ENCODE measurements at regions not wholly inside any gene's neighbourhood (a gene's known extent, or its start where the extent isn't known, plus 50 kb on each side); places are given as distances from the start of the nearest gene placed in this dataset.

DNA sequence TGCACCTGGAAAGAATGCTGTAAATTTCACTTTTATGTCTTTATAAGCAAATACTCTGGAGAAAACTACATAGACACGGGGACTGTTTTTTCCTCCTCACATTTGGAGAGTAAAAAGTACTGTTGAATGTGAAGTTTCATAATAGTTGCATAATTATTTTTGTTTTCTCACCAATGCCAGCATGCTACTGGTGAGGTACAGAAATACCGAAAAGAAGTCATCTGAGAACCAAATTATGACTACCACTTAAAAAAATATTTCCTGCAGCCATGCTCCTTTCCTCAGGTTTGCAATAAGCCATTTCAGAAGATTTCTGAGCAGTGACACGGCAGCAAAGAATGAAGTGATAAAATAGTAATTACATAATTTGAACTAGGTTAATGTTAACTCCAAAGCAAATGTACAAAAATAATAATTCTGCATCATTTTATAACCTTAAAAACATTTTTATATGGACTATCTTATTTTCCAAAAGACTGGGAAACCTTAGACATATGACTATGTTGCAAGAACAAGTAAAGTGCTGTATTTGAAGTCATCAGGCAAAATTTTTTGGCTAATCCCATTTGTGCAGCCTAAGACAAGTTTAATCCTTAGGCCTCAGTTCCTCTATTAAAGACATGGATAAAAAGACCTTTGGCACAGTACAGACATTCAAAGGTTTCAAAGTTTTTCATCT, 144.7 kb downstream of the PCSK1 start:
- Mint-ChIP-seq H3K27ac (peak overlapping the region; percentile 58), H3K4me3 (peak overlapping the region; percentile 24; the same call in 1 of the 2 replicates), H3K4me1 (ENCODE audit: low read depth) (peaks cover 56% of the 10 kb centered on the region), H3K9me3 (no peaks in the 10 kb centered on the region), H3K27me3 (ENCODE audit: insufficient read depth) (no peaks in the 10 kb centered on the region), H3K36me3 (ENCODE audit: low read depth) (peaks cover 15% of the 10 kb centered on the region)
- TF ChIP-seq, protein P1, sequence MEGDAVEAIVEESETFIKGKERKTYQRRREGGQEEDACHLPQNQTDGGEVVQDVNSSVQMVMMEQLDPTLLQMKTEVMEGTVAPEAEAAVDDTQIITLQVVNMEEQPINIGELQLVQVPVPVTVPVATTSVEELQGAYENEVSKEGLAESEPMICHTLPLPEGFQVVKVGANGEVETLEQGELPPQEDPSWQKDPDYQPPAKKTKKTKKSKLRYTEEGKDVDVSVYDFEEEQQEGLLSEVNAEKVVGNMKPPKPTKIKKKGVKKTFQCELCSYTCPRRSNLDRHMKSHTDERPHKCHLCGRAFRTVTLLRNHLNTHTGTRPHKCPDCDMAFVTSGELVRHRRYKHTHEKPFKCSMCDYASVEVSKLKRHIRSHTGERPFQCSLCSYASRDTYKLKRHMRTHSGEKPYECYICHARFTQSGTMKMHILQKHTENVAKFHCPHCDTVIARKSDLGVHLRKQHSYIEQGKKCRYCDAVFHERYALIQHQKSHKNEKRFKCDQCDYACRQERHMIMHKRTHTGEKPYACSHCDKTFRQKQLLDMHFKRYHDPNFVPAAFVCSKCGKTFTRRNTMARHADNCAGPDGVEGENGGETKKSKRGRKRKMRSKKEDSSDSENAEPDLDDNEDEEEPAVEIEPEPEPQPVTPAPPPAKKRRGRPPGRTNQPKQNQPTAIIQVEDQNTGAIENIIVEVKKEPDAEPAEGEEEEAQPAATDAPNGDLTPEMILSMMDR (IDR thresholded peaks at IDR 0.05) = no peak
- DNase-seq = no peak

DNA sequence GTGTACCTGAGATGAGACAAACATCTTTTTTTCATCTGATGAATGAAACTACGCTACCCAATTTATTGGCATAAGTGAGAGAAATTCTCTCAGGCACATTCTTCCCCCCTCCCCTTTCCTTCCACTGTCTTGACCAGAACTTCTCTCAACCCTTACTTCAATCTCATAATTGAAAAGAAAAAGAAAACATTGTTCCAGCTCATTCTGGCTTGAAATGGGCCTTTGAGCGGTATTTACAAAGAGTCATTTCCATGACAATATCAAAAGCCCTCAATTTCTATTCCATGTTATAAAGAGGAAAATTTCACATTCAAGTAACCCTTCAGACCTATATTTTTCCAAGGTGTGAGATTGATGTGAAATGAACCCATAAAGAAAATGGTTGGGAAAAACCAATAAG, 145.9 kb downstream of the PCSK1 start:
- H3K27ac Mint-ChIP-seq = no peak overlapping the region
- no peak overlapping the region for H3K4me3 Mint-ChIP-seq
- DNase-seq = no peak
- TF ChIP-seq, protein P1 (IDR thresholded peaks at IDR 0.05) = no peak
- H3K27me3 Mint-ChIP-seq (ENCODE audit: insufficient read depth) = no peaks in the 10 kb centered on the region
- H3K4me1 Mint-ChIP-seq (ENCODE audit: low read depth) = peaks cover 47% of the 10 kb centered on the region
- H3K36me3 Mint-ChIP-seq (ENCODE audit: low read depth) = peaks cover 15% of the 10 kb centered on the region
- no peaks in the 10 kb centered on the region for H3K9me3 Mint-ChIP-seq

DNA sequence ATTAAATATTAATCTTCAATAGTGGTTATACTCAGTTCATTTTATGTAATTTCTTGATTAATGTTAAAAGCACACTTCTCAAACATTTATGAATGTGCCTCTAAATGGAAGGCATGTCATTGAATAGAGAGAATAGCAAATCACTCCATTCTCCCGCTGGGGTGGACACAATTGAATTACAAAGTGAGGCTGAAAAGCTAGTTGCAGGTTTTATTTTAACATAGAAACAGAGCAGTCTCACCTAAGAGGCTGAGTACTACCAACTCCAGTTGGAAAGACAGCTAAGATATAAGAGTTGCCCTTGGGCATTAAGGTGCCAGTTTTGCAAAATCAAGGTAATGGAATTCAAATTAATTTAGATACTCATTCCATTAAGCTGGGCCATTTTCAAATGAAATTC, 147.2 kb downstream of the PCSK1 start:
- no peak overlapping the region for H3K27ac Mint-ChIP-seq
- no peak overlapping the region for H3K4me3 Mint-ChIP-seq
- H3K27me3 Mint-ChIP-seq (ENCODE audit: insufficient read depth) = no peaks in the 10 kb centered on the region
- H3K4me1 Mint-ChIP-seq (ENCODE audit: low read depth) = peaks cover 61% of the 10 kb centered on the region
- H3K9me3 Mint-ChIP-seq = no peaks in the 10 kb centered on the region
- TF ChIP-seq, protein P1 (IDR thresholded peaks at IDR 0.05) = no peak
- peaks cover 11% of the 10 kb centered on the region; the same call in 1 of the 2 replicates for H3K36me3 Mint-ChIP-seq (ENCODE audit: low read depth)
- no peak for DNase-seq

DNA sequence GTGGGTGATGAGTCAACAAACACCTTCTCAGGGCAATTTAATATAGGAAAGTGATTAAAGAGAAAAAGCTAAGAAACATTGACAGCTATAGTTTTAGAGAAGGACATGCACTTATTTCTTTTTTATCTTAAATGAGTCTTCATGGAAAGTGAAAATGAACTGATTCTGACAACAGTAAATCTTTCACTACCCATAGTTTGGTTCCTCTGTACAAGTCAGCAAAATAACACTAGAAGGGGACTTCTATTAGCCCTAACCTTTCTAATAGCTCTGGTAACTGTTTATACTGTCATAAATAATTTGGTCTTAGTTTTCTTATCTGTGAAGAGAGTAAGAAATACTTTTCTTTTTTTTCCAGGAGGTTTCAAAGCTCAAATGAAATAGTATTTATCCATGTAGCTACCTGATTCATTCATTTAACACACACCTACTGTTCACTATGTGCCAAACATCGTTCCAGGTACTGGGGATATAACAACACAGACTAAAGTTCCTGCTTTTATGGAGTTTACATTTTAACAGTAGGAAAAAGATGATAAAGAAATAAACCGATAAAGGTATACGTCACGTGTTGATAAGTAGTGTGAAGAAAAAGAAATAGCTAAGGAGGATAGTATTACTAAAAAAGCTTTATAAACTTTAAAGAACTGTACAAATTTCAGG, 148.2 kb downstream of the PCSK1 start:
- no peak overlapping the region for H3K27ac Mint-ChIP-seq
- TF ChIP-seq, protein P1 (IDR thresholded peaks at IDR 0.05) = no peak
- peaks cover 67% of the 10 kb centered on the region for H3K4me1 Mint-ChIP-seq (ENCODE audit: low read depth)
- H3K4me3 Mint-ChIP-seq = no peak overlapping the region
- H3K27me3 Mint-ChIP-seq (ENCODE audit: insufficient read depth) = no peaks in the 10 kb centered on the region
- DNase-seq = no peak
- H3K36me3 Mint-ChIP-seq (ENCODE audit: low read depth) = peaks cover 11% of the 10 kb centered on the region; the same call in 1 of the 2 replicates
- no peaks in the 10 kb centered on the region for H3K9me3 Mint-ChIP-seq

DNA sequence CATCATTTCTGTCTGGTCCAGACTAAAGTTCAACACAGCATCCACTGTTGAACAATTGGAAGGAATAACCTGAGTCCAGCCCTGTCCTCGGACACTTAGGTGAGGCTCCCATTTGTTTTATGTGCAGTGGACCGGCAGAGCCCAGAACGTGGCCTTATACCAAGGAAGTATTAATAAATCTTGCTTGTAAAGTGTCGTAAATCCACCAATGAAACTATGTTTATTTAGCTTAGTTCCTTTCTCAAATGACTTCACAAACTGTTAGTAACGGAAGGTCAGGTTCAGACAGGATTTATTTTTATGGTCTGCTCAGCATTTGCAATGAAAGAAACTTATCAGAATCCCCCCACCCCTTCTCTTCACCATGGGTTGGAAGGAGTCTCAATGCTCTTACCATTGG, 149.5 kb downstream of the PCSK1 start:
- no peak for DNase-seq
- peaks cover 63% of the 10 kb centered on the region for H3K4me1 Mint-ChIP-seq (ENCODE audit: low read depth)
- H3K4me3 Mint-ChIP-seq = no peak overlapping the region
- H3K9me3 Mint-ChIP-seq = no peaks in the 10 kb centered on the region
- no peaks in the 10 kb centered on the region for H3K27me3 Mint-ChIP-seq (ENCODE audit: insufficient read depth)
- TF ChIP-seq, protein P1 (IDR thresholded peaks at IDR 0.05) = no peak
- H3K36me3 Mint-ChIP-seq (ENCODE audit: low read depth) = peaks cover 5% of the 10 kb centered on the region; the same call in 1 of the 2 replicates
- no peak overlapping the region for H3K27ac Mint-ChIP-seq

All from HFFc6 (cell line).